A673 (cell line): ENCODE measurements at regions not wholly inside any gene's neighbourhood (a gene's known extent, or its start where the extent isn't known, plus 50 kb on each side); places are given as distances from the start of the nearest gene placed in this dataset.

Experiments used
- BruUV-seq: library from RNA; stranded (reverse); fragments of 400-500 nt; replicated peaks from 2 replicates; lab custom pipeline; 2021; lab: Mats Ljungman, UMichigan
- CTCF ChIA-PET: fragments of 300-600 bp; sonication (Branson Sonifier 250); formaldehyde crosslinking; loops from one replicate; lab custom pipeline; 2022; ENCODE audit warnings: antibody characterized with exemption; lab: Charles Lee
- POLR2A ChIA-PET: fragments of 300-600 bp; sonication (Branson Sonifier 250); formaldehyde crosslinking; loops from one replicate; lab custom pipeline; 2022; ENCODE audit warnings: antibody characterized with exemption; ENCODE audit not compliant: low non-redundant PET; lab: Charles Lee
- DNase-seq: peaks from one replicate; pipeline ENCODE4 v3.0.0-alpha.2; 2015; ENCODE audit warnings: low spot score
- H3K27ac ChIP-seq: fragments of 200-600 bp; sonication (generic); 2 replicates; pipeline ENCODE4 v1.5.1; 2016; ENCODE audit warnings: mixed run types, low read depth, mild to moderate bottlenecking, mixed read lengths, antibody characterized with exemption, low read length; ENCODE audit not compliant: poor library complexity, severe bottlenecking
- H3K27me3 ChIP-seq: fragments of 200-600 bp; sonication (generic); replicated peaks from 2 replicates; pipeline ENCODE4 v1.6.1; 2017; ENCODE audit warnings: mixed run types, low read depth, mild to moderate bottlenecking, mixed read lengths, antibody characterized with exemption, low read length; ENCODE audit not compliant: insufficient read depth, poor library complexity
- H3K36me3 ChIP-seq: fragments of 200-600 bp; sonication (generic); 2 replicates; pipeline ENCODE4 v1.6.1; 2016; ENCODE audit warnings: mixed run types, mild to moderate bottlenecking, mixed read lengths, antibody characterized with exemption, low read length; ENCODE audit not compliant: insufficient read depth, poor library complexity, severe bottlenecking
- H3K4me1 ChIP-seq: fragments of 200-600 bp; sonication (generic); 2 replicates; pipeline ENCODE4 v1.6.1; 2017; ENCODE audit warnings: mixed run types, mild to moderate bottlenecking, mixed read lengths, antibody characterized with exemption, low read length; ENCODE audit not compliant: insufficient read depth, poor library complexity, severe bottlenecking
- H3K4me3 ChIP-seq: fragments of 200-600 bp; sonication (generic); 2 replicates; pipeline ENCODE4 v1.5.1; 2016; ENCODE audit warnings: low read depth, mixed run types, mild to moderate bottlenecking, mixed read lengths, low read length; ENCODE audit not compliant: poor library complexity, severe bottlenecking
- H3K9me3 ChIP-seq: fragments of 200-600 bp; sonication (generic); 2 replicates; pipeline ENCODE4 v1.6.1; 2016; ENCODE audit warnings: mixed run types, low read depth, mild to moderate bottlenecking, mixed read lengths, antibody characterized with exemption, low read length; ENCODE audit not compliant: poor library complexity, severe bottlenecking
- CTCF ChIP-seq: fragments of 300-800, 200-600 bp; sonication (generic); conservative IDR thresholded peaks from 2 replicates; pipeline ENCODE4 v1.5.1; 2017; ENCODE audit warnings: low read depth, mild to moderate bottlenecking, antibody characterized with exemption, low read length, moderate library complexity, mixed read lengths
- EZH2 ChIP-seq: fragments of 200-600 bp; sonication (generic); IDR thresholded peaks from 2 replicates; pipeline ENCODE4 v1.6.1; 2017; ENCODE audit warnings: borderline replicate concordance, low read depth, mild to moderate bottlenecking, mixed read lengths, antibody characterized with exemption, low read length; ENCODE audit not compliant: poor library complexity, severe bottlenecking
- intact Hi-C: fragments of 100-400 bp; cut with micrococcal nuclease; formaldehyde crosslinking; loops from one replicate; pipeline ENCODE4 v1.10.0; 2022; ENCODE audit not compliant: unreplicated experiment

DNA sequence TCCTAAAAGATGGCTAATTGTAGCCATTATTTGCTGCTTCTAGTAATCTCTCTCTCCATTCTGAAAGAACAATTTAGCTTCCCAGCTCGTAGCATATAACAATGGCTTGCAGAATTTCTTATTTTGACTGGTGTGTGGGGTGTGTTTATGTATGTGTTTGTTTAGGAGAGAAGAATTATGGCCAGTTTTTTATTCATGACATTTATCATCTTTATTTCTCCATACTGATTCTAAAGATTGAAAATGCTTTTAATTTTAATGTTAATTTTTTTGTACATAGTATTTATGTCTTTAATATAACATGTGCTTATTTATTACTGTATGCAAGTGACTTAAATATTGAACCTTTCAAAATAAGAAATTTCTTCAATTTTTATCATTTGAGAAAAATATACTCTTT lies 115.8 kb upstream of the TMTC4 start:
- TF ChIP-seq EZH2 (no peak), CTCF (no peak)
- no peaks in the 10 kb centered on the region for H3K4me1 ChIP-seq
- intact Hi-C loops = no loop called here
- no peak for DNase-seq
- BruUV-seq = no TSS peak
- no peaks in the 10 kb centered on the region for H3K36me3 ChIP-seq
- POLR2A ChIA-PET = no interaction called here
- no peak overlapping the region for H3K4me3 ChIP-seq
- no peak overlapping the region for H3K27ac ChIP-seq
- H3K27me3 ChIP-seq = no peaks in the 10 kb centered on the region
- CTCF ChIA-PET = interaction anchor here (0.7 kb wide), 1 partner anchor 134 kb away, joined by 3 read pairs; no protein-coding TSS in a partner anchor
- H3K9me3 ChIP-seq = no peaks in the 10 kb centered on the region

- Histone ChIP-seq H3K27me3 (no peaks in the 10 kb centered on the region), H3K27ac (no peak overlapping the region), H3K9me3 (no peaks in the 10 kb centered on the region), H3K4me3 (no peak overlapping the region), H3K4me1 (no peaks in the 10 kb centered on the region), H3K36me3 (no peaks in the 10 kb centered on the region)
- no peak for DNase-seq
- CTCF ChIA-PET = interaction anchor here (0.7 kb wide), 1 partner anchor 135 kb away, joined by 3 read pairs; no protein-coding TSS in a partner anchor
- no TSS peak for BruUV-seq
- intact Hi-C loops = no loop called here
- TF ChIP-seq CTCF = no peak
- POLR2A ChIA-PET = no interaction called here
Observed at GRCh38 chr13:100789968-100790367, 115.4 kb upstream of the TMTC4 start.

DNA sequence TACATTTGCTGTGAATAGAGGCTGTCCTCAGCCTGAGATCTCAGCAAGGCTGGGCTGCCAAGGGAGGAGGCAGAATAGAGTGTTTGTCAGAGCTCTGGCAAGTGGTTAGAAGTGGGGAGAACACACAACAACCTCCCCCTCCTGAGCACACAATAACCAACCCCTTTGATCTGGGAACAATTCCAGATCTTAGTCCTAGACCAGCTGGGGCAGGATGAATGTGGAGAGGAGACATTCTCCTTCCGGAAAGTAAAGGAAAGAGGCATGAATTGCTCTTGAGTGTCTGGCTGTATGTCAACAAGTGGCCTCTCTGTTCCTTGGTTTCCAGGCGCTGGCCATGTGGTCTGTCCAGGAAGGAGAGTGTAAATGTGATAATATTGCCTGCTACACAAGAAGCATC lies 114.9 kb upstream of the TMTC4 start:
- BruUV-seq = no TSS peak
- peak; percentile 32 for DNase-seq
- Histone ChIP-seq H3K36me3 (no peaks in the 10 kb centered on the region), H3K9me3 (no peaks in the 10 kb centered on the region), H3K27ac (no peak overlapping the region), H3K27me3 (no peaks in the 10 kb centered on the region), H3K4me3 (no peak overlapping the region), H3K4me1 (no peaks in the 10 kb centered on the region)
- TF ChIP-seq EZH2 (no peak), CTCF (no peak)
- ChIA-PET CTCF (interaction anchor here (0.7 kb wide), 1 partner anchor 135 kb away, joined by 3 read pairs; no protein-coding TSS in a partner anchor), POLR2A (no interaction called here)
- intact Hi-C loops = no loop called here
